Panc1 (cell line): ENCODE measurements at regions not wholly inside any gene's neighbourhood (a gene's known extent, or its start where the extent isn't known, plus 50 kb on each side); places are given as distances from the start of the nearest gene placed in this dataset.

Experiments
- CTCF ChIP-seq: fragments of 450-650 bp; IDR thresholded peaks from 2 replicates; pipeline ENCODE4 v1.5.1; 2017; ENCODE audit warnings: mild to moderate bottlenecking
- POLR2AphosphoS5 ChIP-seq: IDR thresholded peaks from 2 replicates; pipeline ENCODE4 v1.6.1; 2012; ENCODE audit warnings: mild to moderate bottlenecking, low read depth, low read length, moderate library complexity

- TF ChIP-seq POLR2AphosphoS5 (no peak), CTCF (no peak)
Measured at GRCh38 chr5:8773046-8773615, 772.7 kb downstream of the SEMA5A start.
